HG02678 (cell line): ENCODE measurements at regions not wholly inside any gene's neighbourhood (a gene's known extent, or its start where the extent isn't known, plus 50 kb on each side); places are given as distances from the start of the nearest gene placed in this dataset.

Experiments used
- ATAC-seq: cut with Tn5 transposase; IDR thresholded peaks from one replicate; pipeline ENCODE4 v1.9.1; 2021; ENCODE audit warnings: mild to moderate bottlenecking, moderate library complexity; ENCODE audit not compliant: unreplicated experiment

GRCh38 chr15:46681901-46682300 lies 1035.4 kb upstream of the SEMA6D start:
- no peak for ATAC-seq

- no peak for ATAC-seq
These were observed 1034.1 kb upstream of the SEMA6D start for GRCh38 chr15:46682969-46683791.

GRCh38 chr15:46685096-46685495 lies 1032.2 kb upstream of the SEMA6D start:
- no peak for ATAC-seq

- no peak for ATAC-seq
These were observed 1031.6 kb upstream of the SEMA6D start for GRCh38 chr15:46685681-46686080.

GRCh38 chr15:46696281-46696680 lies 1021.0 kb upstream of the SEMA6D start:
- no peak for ATAC-seq

- no peak for ATAC-seq
These were observed 1016.0 kb upstream of the SEMA6D start for GRCh38 chr15:46701346-46701745.

- ATAC-seq: no peak
These were observed 1015.4 kb upstream of the SEMA6D start for GRCh38 chr15:46701896-46702295.

GRCh38 chr15:46703020-46703861 lies 1014.1 kb upstream of the SEMA6D start:
- peak; percentile 68 for ATAC-seq

- peak; percentile 28 for ATAC-seq
These were observed 1013.3 kb upstream of the SEMA6D start for GRCh38 chr15:46703871-46704637.

- ATAC-seq: no peak
These were observed 1009.9 kb upstream of the SEMA6D start for GRCh38 chr15:46707452-46707851.

- ATAC-seq: no peak
These were observed 1009.1 kb upstream of the SEMA6D start for GRCh38 chr15:46708226-46708625.

GRCh38 chr15:46709460-46710083 lies 1007.7 kb upstream of the SEMA6D start:
- no peak for ATAC-seq

GRCh38 chr15:46710401-46710960 lies 1006.8 kb upstream of the SEMA6D start:
- ATAC-seq: no peak

GRCh38 chr15:46713045-46713444 lies 1004.3 kb upstream of the SEMA6D start:
- no peak for ATAC-seq

- ATAC-seq: no peak
These were observed 1002.4 kb upstream of the SEMA6D start for GRCh38 chr15:46714950-46715349.

- no peak for ATAC-seq
These were observed 994.0 kb upstream of the SEMA6D start for GRCh38 chr15:46723308-46723707.

GRCh38 chr15:46732060-46732459 lies 985.2 kb upstream of the SEMA6D start:
- ATAC-seq: no peak

- no peak for ATAC-seq
These were observed 982.2 kb upstream of the SEMA6D start for GRCh38 chr15:46735115-46735514.

GRCh38 chr15:46751303-46751702 lies 966.0 kb upstream of the SEMA6D start:
- no peak for ATAC-seq

GRCh38 chr15:46753946-46754345 lies 963.4 kb upstream of the SEMA6D start:
- no peak for ATAC-seq
